Left ventricle myocardium inferior (tissue), 1 donor: ENCODE measurements at regions not wholly inside any gene's neighbourhood (a gene's known extent, or its start where the extent isn't known, plus 50 kb on each side); places are given as distances from the start of the nearest gene placed in this dataset.

Source experiments
- DNase-seq: peaks from one replicate; pipeline ENCODE4 v3.0.0-alpha.2; 2020
- H3K27ac ChIP-seq: fragments of 200-600 bp; replicated peaks from 2 replicates; pipeline ENCODE4 v1.8.0; 2021
- H3K27me3 ChIP-seq: fragments of 200-600 bp; 2 replicates; pipeline ENCODE4 v1.8.0; 2021; ENCODE audit warnings: low read depth
- H3K36me3 ChIP-seq: fragments of 200-600 bp; 2 replicates; pipeline ENCODE4 v1.8.0; 2021
- H3K4me1 ChIP-seq: fragments of 200-600 bp; 2 replicates; pipeline ENCODE4 v1.8.0; 2021
- H3K4me3 ChIP-seq: fragments of 200-600 bp; 2 replicates; pipeline ENCODE4 v1.8.0; 2021; ENCODE audit warnings: mild to moderate bottlenecking, moderate library complexity
- H3K9me3 ChIP-seq: fragments of 200-600 bp; replicated peaks from 2 replicates; pipeline ENCODE4 v1.8.0; 2021
- intact Hi-C: fragments of 100-400 bp; cut with micrococcal nuclease; formaldehyde crosslinking; loops from one replicate; pipeline ENCODE4 v1.11.0; 2022
- TF ChIP-seq, protein P1 (sequence below): fragments of 200-600 bp; IDR thresholded peaks from 2 replicates; pipeline ENCODE4 v1.8.0; 2021; ENCODE audit warnings: antibody characterized with exemption, mild to moderate bottlenecking, borderline replicate concordance
- donor health status: DM: no; HTN: yes; CAD: no; lungs with severe emphysema.

DNA sequence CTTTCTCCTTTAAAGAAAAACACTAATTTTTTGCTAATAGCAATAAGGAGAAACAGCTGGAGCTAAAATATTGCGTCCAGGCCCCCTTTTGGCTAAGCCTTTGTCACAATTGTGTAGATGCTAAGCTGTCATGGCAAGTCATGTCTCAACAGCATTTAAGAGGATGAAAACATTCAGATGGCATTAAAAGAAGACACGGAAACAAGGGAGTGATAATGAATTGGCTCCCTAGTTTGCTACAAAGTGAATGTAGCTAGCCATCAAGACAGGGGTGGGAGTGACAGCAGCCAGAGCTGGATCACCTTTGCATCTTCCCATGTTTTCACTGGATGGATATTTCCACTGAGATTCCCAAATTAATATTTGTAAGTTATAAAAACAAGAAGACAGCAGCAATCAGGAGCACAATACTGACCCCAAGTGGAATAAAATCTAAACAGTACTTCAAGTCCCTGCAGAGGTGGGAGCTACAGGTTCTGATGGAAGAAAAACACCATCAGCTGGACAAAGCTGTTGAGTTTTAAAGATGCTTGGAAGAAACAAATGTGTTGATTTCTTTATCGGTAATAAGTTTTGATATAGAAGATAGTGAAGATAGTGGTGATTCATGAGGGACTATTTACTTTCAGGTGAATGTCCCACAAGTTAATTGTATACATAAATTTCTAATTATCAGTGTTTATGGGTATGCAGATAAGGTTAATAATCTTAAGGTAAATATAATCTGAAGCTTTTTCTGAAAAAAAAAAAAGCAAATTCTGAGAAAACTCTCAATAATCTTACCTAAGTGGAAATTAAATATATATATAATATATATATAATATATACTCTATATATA is 129.4 kb downstream of the SLC16A9 start:
- TF ChIP-seq, protein P1, sequence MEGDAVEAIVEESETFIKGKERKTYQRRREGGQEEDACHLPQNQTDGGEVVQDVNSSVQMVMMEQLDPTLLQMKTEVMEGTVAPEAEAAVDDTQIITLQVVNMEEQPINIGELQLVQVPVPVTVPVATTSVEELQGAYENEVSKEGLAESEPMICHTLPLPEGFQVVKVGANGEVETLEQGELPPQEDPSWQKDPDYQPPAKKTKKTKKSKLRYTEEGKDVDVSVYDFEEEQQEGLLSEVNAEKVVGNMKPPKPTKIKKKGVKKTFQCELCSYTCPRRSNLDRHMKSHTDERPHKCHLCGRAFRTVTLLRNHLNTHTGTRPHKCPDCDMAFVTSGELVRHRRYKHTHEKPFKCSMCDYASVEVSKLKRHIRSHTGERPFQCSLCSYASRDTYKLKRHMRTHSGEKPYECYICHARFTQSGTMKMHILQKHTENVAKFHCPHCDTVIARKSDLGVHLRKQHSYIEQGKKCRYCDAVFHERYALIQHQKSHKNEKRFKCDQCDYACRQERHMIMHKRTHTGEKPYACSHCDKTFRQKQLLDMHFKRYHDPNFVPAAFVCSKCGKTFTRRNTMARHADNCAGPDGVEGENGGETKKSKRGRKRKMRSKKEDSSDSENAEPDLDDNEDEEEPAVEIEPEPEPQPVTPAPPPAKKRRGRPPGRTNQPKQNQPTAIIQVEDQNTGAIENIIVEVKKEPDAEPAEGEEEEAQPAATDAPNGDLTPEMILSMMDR, result peak; percentile 65
- intact Hi-C loops, result loop anchor here (10.0 kb wide), 1 partner anchor 335 kb away; no protein-coding TSS in a partner anchor

DNA sequence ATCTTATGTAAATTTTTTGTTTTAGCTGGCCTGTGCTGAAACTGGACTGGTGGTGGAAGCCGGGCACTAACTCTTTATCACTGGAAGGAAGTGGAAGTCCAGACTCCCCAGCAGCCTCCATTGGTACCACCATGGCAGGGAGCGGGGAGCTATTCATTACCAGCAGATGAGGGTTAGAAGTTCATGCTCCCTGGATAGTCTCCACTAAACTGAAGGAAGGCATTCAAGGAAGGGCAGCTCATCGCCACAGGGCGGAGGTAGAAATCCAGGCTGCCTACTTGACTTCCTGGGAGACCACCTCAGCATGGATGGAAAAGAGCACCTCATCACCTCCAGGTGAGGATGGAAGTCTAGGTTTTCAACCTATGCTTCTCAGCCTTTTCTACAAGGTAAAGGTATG is 130.9 kb downstream of the SLC16A9 start:
- H3K4me1 ChIP-seq, result peaks cover 5% of the 10 kb centered on the region
- peak overlapping the region; percentile 6 for H3K27ac ChIP-seq
- H3K9me3 ChIP-seq, result no peaks in the 10 kb centered on the region
- H3K4me3 ChIP-seq, result no peak overlapping the region
- no peaks in the 10 kb centered on the region for H3K36me3 ChIP-seq
- no peaks in the 10 kb centered on the region for H3K27me3 ChIP-seq
- TF ChIP-seq, protein P1, result no peak
- intact Hi-C loops, result no loop called here
- no peak for DNase-seq

More for the DNA sequence above, 129.4 kb downstream of the SLC16A9 start:
- peaks cover 5% of the 10 kb centered on the region for H3K4me1 ChIP-seq
- no peak overlapping the region for H3K4me3 ChIP-seq
- peak overlapping the region; percentile 50 for H3K27ac ChIP-seq
- H3K9me3 ChIP-seq, result no peaks in the 10 kb centered on the region
- H3K36me3 ChIP-seq, result no peaks in the 10 kb centered on the region
- no peaks in the 10 kb centered on the region for H3K27me3 ChIP-seq
- DNase-seq, result no peak

DNA sequence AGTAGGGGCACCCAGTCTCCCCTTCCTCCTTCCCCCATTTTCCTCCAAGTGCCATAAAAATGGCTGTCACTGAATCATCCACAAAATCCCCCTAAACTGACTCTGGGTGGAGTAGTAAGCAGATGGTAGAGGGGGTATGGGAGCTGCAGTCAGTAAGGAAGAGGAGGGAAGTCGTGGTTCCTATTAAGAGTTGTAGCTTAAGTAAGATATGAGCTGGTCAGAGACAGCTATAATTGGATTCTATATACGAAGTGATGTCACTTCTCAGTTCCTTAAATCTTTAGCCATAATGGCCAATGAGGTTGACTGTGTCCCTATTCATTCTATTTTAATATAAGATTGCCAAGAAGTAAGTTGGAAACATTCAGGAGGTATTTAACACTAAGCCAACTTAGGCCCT is 131.7 kb downstream of the SLC16A9 start:
- intact Hi-C loops, result no loop called here
- H3K27me3 ChIP-seq, result no peaks in the 10 kb centered on the region
- no peaks in the 10 kb centered on the region for H3K9me3 ChIP-seq
- H3K36me3 ChIP-seq, result no peaks in the 10 kb centered on the region
- no peak overlapping the region for H3K4me3 ChIP-seq
- H3K4me1 ChIP-seq, result peaks cover 5% of the 10 kb centered on the region
- H3K27ac ChIP-seq, result no peak overlapping the region
- TF ChIP-seq, protein P1, result no peak
- DNase-seq, result no peak

DNA sequence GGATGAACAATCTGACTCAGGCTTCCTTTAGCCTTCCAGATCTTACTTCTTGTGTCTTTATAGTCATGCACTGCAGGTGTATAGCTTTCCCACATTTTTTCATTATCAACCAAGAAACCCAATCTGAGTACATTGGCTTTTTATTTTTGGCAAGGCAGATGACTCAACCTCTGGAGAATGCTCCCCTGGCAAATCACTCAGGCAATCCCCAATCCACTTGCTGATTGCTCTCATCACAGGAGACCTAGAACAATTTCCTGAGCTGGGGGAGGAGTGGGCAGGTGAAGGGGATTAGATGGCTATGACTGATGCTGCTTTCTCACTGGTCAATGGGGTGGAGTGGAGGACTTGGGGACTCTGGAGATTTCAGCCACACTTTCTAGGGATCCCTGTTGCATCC is 134.4 kb downstream of the SLC16A9 start:
- peaks cover 11% of the 10 kb centered on the region for H3K27me3 ChIP-seq
- H3K36me3 ChIP-seq, result no peaks in the 10 kb centered on the region
- no peaks in the 10 kb centered on the region for H3K9me3 ChIP-seq
- H3K4me3 ChIP-seq, result no peak overlapping the region
- no peak overlapping the region for H3K27ac ChIP-seq
- intact Hi-C loops, result no loop called here
- TF ChIP-seq, protein P1, result no peak
- no peak for DNase-seq
- peaks cover 5% of the 10 kb centered on the region for H3K4me1 ChIP-seq

DNA sequence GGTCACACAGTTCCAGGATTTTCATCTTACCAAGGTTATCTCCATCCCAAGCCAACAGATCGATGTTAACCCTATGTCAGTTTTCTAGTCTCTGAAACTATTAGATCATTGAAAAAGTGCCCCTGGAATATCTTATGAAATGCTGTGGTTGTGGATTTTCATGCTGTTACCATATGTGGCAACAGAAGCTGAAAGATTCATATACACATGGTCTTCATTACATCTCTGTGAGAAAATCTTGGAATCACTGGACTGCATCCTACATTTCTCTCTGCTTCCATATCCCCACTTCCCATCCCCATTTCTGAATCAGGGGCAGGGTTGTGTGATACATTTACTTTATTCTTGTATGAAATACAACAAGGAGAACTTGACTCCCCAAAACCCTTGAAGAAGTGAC is 146.1 kb downstream of the SLC16A9 start:
- no peaks in the 10 kb centered on the region for H3K9me3 ChIP-seq
- H3K27me3 ChIP-seq, result no peaks in the 10 kb centered on the region
- H3K4me1 ChIP-seq, result no peaks in the 10 kb centered on the region
- H3K36me3 ChIP-seq, result no peaks in the 10 kb centered on the region
- TF ChIP-seq, protein P1, result no peak
- intact Hi-C loops, result no loop called here
- H3K27ac ChIP-seq, result no peak overlapping the region
- H3K4me3 ChIP-seq, result no peak overlapping the region
- no peak for DNase-seq
